ENCODE measurements at regions not wholly inside any gene's neighbourhood (a gene's known extent, or its start where the extent isn't known, plus 50 kb on each side); places are given as distances from the start of the nearest gene placed in this dataset.

DNA sequence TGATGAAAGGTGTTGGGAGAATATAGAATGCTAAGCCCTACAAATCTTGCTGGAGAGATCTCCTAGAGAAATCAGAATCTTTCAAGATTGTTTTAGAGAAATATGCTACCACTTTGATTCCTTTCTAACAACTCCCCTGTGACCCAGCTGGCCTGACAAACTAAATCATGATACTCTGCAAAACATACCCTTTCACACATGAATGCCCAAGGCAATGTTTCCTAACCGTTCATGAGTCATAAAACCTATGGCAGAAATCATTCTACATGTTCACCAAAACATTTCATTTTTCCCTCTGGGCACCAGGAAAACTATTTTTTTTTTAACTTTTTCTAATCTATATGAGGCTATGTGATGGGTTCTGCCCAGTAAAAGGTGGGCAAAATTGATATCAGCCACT, 77.8 kb upstream of the SETBP1 start:
- FAIRE-seq = no peak

DNA sequence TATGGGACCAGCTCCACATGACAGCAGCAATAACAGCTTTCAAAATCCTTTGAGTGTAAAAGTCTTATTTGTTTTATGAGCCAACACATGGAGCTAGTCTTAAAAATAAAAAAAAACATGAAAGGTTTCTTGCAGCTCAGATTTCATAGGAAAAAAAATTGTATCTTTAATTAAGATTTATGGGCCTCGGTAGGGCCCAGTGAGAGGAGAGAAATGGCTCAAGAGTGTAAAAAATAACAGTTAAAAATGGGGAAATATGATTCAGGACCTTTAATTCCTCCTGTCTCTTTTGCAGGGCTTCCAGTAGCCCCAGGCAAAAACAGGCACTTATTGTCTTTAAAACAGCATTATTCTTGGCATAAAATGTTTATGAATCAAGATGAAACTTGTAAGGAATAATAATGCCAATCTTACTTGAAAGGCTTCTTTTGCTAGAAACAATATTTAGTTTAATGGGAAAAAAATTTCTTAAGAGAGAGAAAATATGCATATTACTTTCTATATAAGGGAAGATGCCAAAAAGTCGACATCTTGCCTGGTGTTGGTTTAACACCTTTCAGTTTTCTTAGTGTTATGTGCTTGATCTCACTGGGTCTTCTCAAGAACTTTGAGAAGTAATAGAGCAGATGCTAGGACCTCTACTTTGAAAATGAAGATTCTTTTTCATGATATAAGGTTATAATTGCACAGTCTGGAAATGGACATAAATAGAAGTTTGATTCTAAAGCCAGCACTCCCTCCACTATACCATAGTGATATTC, 71.3 kb upstream of the SETBP1 start:
- peak; percentile 95 for FAIRE-seq

DNA sequence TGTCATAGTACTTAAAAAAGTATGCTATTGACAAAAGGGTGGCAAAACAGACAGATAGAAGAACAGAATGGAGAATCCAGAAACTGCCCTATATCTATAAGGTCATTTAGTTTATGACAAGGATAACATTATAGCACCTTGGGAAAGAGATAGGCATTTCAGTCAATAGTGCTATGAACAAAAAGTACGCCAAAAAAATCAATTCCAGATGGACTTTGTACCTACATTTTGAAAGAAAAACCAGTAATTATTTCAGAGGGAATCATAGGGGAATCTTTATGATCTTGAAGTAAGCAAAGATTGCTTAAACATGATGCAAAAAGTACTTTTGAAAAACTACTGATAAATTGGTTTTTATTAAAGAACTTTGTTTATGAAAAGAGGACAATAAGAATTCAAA, 59.9 kb upstream of the SETBP1 start:
- no peak for FAIRE-seq

DNA sequence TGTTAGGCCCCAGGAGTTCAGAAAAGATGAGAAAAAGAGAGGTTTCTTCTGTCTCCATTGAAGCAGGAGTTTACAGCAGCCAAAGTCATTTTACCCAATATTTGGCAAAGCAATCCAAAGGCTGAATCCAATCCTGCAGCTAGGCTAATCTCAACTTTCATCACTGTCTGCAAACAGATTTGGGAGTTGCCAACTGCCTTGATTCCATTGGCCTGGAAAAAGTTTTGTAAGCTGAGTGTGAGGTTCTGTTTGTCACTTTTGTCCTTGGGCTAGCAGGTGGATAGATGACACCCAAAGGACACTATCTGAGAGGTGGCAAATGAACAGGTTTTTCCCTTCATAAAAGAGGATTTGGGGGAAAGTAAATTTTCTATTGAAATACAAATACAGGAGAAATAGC, 56.6 kb upstream of the SETBP1 start:
- FAIRE-seq = no peak

DNA sequence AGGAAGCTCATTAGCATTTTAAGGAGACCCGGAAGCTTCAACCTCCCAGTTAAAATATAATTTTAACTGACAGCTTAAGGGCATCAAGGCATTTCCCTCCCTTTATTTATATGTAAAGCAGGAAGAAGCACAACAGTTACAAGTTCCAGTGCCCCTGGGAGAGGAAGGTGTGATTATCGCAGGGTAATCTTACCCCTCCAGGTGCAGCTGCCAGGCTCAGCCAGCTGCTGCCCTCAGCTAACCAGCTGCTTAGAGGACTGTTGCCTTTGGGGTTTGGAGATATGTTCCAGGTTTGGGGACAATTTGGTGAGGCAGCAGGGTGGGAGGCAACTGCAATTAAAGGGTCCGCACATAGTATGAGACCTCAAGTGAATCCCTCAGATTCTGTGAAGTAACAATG, 55.3 kb upstream of the SETBP1 start:
- no peak for FAIRE-seq

DNA sequence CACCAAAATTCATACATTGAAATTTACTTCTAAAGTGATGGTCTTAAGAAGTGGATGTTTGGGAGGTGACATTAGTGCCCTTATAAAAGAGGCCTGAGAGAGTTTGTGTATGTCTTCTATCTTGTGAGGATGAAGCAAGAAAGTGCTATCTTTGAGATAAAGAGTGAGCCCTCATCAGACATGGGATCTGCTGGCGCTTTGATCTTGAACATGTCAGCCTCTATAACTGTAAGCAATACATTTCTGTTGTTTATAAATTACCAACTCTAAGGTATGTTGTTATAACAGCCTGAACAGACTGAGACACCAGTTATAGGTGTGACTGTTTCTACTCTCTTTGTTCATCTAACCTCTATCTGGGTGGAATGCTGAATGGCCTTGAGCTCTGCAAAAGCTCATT, 54.5 kb upstream of the SETBP1 start:
- FAIRE-seq = no peak

DNA sequence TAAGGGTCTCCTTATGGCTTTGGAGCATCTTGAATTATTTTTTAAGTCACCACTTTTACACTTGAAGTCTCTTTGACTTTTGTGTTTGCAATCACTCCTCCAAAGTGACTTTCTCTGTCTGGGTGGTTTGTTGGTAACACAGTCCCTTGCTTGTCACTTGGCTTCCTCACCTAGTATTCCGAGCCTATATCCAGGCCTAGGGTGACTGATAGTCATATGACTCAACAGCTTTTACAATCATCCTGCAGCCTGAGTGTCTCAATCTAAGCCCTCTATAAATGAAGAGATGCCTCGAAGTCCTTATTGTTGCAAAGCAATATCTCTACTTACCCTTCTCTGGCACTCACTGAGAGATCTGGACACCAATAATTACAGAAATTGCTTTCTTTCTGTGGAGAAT, 53.9 kb upstream of the SETBP1 start:
- no peak for FAIRE-seq

DNA sequence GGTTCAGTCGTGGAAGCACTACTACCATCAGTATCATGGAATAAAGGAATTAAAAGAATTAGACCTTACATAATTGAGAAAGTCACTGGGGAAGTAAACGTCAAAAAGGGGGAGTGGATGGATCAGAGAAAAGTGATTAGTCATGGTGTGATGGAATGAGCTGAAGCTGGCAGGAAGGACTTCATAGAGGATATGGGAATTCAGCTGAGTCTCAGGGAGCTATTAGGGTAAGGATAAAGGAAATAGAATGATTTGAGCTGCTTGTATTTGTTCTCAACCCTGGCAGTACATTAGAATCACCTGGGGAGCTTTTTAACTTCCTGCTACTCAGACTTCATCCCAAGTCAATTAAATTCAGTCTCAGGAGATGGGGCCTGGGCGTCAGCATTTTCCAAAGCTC, 53.4 kb upstream of the SETBP1 start:
- FAIRE-seq = no peak

DNA sequence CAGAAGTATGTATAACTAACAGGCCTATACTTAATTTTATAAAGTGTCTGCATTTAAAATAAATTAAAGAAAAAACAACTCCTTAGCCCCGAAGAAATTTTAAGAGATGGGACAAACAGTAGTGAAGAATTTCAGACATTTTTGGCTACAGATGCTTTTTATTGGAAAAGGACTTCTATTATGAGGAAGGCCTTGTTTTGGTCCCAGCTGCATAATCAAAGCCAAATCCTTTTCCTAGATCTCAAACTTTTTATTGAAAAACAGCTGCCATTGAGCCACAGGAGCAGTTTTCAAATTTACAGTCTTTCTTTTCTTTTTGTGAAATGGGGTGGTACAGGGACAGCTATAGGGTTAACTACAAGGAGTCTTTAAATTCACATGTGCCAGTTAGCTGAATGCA, 51.3 kb upstream of the SETBP1 start:
- no peak for FAIRE-seq

DNA sequence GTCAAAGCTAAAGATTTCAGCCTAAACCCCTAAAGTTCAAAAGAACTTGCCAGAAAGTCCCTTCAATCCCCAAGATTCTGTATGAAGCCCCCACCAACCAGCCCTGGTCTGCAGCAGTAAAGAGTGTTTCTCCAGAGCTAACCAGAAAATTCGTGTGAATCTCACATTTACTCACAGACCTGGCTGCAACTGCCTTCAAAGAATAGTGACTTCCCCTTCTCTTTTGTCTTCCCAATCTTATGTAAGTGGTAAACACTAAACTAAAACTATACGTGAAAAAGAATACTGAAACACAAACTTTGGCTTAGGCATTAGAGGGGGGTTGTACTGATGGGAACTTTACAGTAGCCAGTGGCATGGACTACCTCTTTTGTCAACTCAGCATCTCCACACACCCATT, 50.6 kb upstream of the SETBP1 start:
- FAIRE-seq = no peak

All from endometrium (tissue), 2 donors.